ENCODE measurements at regions not wholly inside any gene's neighbourhood (a gene's known extent, or its start where the extent isn't known, plus 50 kb on each side); places are given as distances from the start of the nearest gene placed in this dataset.
"Not testable (repeated sequence)": the region's sequence is repeated elsewhere in the genome, so short reads cannot be mapped to it uniquely, and the experiment has no call there.

GRCh38 chr5:165327631-165328030, 1822.2 kb downstream of the MAT2B start:
- DNase-seq: no peak

GRCh38 chr5:165328846-165329245, 1823.4 kb downstream of the MAT2B start:
- no peak for DNase-seq

DNA sequence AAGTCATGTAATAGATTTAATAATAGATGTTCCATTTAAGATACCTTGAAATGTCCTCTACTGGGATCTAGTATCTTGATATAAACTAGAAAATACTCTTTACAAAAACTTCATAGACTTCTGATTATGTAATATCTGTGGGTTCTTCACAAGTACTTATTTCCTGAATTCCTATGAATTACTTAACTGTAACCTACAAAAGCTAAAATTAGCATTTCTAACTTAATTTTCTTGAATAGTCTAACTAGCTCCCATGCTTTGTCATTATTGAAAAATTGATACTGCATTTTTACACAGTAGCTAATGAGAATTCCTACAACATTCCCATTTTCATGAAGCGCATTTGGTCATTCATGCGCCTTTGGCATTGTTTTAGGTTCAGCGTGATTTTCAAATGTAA, 1828.2 kb downstream of the MAT2B start:
- no peak for DNase-seq

DNA sequence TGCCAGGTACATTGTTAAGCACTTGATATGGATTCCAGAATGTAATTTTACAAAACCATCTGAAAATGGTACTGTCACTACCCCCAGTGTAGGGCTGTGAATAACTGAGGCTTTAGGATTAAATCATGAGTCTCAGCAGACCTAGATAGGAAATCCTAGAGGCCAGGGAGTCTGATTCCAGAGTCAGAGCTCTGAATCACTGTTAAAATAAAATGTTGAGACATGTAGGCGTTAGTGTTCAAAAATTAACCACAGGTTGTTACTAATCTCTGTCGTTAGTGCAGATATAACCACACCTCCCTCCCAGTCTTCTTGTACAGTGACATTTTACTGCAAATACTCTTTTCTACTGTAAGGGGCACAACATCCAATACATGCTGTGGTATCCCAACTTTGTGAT, 1828.8 kb downstream of the MAT2B start:
- DNase-seq: no peak

- no peak for DNase-seq
Measured at GRCh38 chr5:165349735-165350134, 1844.3 kb downstream of the MAT2B start.

DNA sequence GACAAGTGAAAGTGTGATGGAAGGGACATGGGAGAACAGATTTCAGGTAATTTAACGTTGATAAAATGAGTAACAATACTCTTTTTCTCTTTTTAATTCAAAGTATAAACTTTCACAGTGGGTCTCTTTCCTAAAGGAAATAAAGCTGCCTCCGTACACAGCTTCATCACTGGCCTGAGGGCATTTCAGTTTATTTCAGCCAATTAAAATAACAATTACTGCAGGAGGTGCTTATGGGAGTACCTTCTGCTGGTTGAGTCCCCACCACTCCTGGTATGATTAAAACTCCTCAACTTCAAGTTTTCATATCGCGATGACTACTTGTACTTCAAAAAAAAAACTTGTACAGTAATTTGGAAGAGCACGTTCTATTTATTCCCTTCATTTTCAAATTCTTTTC, 1845.9 kb downstream of the MAT2B start:
- no peak for DNase-seq

- no peak for DNase-seq
Measured at GRCh38 chr5:165360366-165360765, 1854.9 kb downstream of the MAT2B start.

- no peak for DNase-seq
Measured at GRCh38 chr5:165360784-165361542, 1855.5 kb downstream of the MAT2B start.

- no peak for DNase-seq
Measured at GRCh38 chr5:165370233-165370632, 1864.8 kb downstream of the MAT2B start.

DNA sequence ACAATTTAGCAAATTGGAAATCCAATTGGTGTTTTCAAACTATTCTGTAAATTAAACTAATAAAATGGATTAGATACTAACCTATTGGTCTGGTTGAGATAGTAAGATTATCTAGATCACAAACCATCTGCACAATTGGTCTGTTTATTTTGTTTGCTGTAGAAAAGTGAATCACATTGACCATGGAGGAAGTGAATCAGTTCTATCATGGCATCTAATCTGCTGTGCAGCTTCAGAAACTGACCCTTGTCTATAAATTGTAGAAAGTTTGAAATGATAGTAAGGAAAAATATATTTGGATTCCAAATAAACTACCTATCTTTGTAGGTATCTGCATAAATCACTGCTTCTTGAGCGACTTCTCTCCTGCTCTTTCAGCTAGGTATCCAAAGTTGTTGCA, 1865.4 kb downstream of the MAT2B start:
- no peak for DNase-seq

DNA sequence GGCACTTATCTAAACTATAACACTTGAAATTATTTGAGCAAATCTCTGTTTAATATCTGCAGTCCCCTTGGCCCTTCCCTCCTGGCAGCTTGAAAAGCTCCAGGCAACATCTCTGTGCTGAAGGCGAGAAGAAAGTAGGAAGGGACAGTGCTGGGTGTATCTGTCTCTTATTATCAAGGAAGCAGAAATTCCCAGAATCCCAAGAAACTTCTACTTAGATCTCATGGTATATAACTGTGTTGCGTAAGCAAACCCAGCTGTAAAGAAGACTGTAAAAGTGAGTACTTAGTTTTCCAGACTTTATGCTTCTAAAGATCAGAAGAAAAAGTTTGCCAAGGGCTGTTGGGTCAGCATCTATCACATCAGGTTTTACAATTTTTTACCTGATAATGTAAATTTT, 1869.8 kb downstream of the MAT2B start:
- no peak for DNase-seq

DNA sequence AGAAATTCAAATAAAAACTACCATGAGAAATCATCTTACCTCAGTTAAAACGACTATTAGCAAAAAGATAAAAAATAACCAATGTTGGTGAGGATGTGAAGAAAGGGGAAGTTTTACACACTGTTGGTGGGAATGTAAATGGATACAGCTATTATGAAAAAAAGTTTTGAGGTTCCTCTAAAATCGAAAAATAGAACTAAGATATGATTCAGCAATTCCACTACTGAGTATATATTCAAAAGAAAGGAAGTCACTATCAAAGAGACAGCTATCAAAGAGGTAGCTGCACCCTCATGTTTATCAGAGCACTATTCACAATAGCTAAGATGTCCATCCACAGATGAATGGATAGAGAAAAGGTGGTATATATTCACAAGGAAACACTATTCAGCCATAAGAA, 1888.4 kb downstream of the MAT2B start:
- DNase-seq: no peak

- DNase-seq: no peak
Measured at GRCh38 chr5:165397516-165397915, 1892.1 kb downstream of the MAT2B start.

DNA sequence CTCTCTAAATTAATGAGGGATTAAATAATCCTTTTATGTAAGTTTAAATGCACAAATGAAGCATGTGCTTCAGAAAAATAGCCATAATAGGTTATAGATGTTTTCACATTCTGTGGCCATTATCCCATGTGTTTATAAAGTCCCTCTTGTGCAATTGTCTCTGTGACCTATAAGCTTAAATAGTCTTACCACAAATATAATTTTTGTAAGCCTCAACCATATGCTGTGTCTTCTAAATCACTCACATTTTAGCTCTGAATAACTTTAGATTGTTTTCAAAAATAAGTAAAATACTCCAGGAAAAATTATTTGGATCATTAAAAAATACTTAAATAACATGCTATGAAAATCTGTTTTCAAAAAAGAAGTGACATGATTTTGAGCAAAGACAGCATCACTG, 1894.7 kb downstream of the MAT2B start:
- no peak for DNase-seq

DNA sequence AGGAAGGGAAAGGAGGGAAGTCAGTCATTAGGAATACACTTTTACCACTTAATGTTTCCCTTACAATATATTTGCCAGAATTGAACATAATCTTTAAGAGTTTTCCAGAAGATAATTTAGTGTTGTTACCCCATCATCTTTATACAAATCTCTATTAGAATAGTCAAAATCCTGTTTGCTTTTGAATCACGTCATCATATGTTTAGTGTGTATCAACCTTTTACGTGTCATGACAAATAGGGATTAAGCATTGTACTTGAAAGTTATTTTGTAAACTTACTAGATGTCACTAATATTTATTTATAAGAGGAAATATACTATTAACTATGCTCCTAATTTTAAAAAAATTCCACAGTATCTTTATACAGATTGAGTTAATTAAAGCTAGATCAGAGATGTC, 1899.5 kb downstream of the MAT2B start:
- no peak for DNase-seq

- DNase-seq: no peak
Measured at GRCh38 chr5:165405340-165405739, 1899.9 kb downstream of the MAT2B start.

DNA sequence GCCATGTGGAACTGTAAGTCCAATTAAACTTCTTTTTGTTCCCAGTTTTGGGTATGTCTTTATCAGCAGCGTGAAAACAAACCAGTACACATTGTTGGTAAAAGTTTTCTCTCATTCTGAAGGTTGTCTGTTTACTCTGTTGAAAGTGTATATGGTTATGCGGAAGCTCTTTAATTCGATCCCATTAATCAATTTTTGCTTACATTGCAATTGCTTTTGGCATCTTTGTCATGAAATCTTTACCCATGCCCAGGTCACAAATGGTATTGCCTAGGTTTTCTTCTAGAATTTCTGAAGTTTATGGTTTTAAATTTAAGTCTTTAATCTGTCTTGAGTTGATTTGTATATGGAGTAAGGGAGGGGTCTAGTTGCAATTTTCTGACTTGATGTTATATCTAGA, 1901.9 kb downstream of the MAT2B start:
- no peak for DNase-seq

GRCh38 chr5:165410476-165410875, 1905.1 kb downstream of the MAT2B start:
- no peak for DNase-seq

- DNase-seq: not testable (repeated sequence)
Measured at GRCh38 chr5:165411532-165411931, 1906.1 kb downstream of the MAT2B start.

GRCh38 chr5:165420493-165420892, 1915.1 kb downstream of the MAT2B start:
- no peak for DNase-seq

DNA sequence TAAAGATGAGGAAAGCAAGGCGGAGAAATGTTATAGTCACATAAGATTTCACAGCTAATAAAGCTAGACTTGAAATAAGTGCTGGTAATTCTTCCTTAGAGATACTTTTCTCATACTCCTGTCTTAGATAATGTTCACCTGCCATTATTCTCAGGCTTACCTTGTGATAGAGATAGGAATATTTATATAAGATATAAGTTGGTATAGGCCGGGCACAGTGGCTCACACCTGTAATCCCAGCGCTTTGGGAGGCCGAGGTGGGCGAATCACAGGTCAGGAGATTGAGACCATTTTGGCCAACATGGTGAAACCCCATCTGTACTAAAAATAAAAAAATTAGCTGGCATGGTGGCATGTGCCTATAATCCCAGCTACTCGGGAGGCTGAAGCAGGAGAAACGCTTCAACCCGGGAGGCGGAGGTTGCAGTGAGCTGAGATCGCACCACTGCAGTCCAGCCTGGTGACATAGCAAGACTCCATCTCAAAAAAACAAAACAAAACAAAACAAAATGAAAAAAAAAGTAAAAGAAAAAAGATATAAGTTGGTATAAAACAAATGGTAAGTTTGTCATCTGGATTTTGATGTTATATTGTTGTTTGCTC, 1918.4 kb downstream of the MAT2B start:
- no peak for DNase-seq

DNA sequence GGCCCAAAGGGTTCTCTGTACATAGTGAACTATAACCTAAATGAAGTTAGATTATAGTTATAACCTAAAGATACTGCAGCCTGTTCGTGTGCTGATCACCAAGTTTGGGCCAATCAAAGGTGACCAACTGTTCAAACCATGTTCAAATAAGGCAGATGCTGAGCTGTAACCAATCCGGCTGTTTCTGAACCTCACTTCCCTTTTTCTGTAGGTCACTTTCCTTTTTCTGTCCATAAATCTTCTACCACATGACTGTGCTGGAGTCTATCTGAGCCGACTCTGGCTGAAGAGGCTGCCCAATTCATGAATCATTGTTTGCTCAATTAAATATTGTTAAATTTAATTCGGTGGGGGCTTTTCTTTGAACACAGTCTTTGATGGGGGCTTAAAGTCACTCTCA, 1920.2 kb downstream of the MAT2B start:
- DNase-seq: no peak

DNA sequence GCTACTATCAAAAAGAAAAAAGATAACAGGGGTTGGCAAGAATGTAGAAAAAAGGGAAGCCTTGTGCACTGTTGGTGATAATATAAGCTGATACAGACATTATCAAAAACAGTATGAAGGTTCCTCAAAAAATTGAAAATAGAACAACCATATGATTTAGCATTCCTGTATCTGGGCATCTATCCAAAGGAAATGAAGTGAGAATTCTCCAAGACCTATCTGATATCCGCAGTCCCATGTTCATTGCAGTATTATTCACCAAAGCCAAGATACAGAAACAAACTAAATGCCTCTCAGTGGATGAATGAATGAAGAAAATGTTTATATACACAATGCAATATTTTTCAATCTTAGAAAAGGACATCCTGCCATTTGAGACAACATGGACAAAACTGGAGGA, 1943.3 kb downstream of the MAT2B start:
- DNase-seq: no peak
